Fibroblast of pulmonary artery (primary cell): ENCODE measurements at regions not wholly inside any gene's neighbourhood (a gene's known extent, or its start where the extent isn't known, plus 50 kb on each side); places are given as distances from the start of the nearest gene placed in this dataset.
"Not testable (repeated sequence)": the region's sequence is repeated elsewhere in the genome, so short reads cannot be mapped to it uniquely, and the experiment has no call there.

Experiments
- DNase-seq: peaks from one replicate; pipeline ENCODE4 v3.0.0-alpha.2; 2010; ENCODE audit warnings: low read depth
- H3K4me3 ChIP-seq: replicated peaks from 2 replicates; pipeline ENCODE4 v1.5.1; 2011; ENCODE audit warnings: low read depth, mild to moderate bottlenecking, control low read depth, low read length, moderate library complexity
- TF ChIP-seq, protein P1 (sequence below): IDR thresholded peaks from 2 replicates; pipeline ENCODE4 v1.5.1; 2011; ENCODE audit warnings: mild to moderate bottlenecking, control low read depth, low read length, inconsistent platforms; ENCODE audit errors: missing control alignments

DNA sequence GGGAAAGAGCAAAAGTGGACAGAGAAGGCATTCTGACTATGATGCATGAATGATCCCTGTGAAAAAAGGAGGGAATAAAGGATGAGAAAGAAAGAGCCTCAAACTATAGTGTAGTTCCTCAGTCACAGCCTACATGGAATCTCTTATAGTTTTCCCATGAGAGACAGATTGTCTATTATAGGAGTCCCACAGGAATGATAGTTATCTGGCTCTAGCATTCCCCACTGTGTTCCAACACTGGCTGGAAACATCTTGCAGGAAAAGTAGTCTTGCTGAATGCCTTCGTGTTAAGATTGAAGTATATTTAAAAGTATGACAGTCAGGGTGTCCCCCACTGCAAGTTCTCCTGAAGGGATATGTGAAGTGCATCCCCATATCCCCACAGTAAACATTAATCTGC is 641.5 kb upstream of the NECTIN3 start:
- TF ChIP-seq, protein P1, sequence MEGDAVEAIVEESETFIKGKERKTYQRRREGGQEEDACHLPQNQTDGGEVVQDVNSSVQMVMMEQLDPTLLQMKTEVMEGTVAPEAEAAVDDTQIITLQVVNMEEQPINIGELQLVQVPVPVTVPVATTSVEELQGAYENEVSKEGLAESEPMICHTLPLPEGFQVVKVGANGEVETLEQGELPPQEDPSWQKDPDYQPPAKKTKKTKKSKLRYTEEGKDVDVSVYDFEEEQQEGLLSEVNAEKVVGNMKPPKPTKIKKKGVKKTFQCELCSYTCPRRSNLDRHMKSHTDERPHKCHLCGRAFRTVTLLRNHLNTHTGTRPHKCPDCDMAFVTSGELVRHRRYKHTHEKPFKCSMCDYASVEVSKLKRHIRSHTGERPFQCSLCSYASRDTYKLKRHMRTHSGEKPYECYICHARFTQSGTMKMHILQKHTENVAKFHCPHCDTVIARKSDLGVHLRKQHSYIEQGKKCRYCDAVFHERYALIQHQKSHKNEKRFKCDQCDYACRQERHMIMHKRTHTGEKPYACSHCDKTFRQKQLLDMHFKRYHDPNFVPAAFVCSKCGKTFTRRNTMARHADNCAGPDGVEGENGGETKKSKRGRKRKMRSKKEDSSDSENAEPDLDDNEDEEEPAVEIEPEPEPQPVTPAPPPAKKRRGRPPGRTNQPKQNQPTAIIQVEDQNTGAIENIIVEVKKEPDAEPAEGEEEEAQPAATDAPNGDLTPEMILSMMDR: no peak
- DNase-seq: no peak
- H3K4me3 ChIP-seq: no peak overlapping the region

DNA sequence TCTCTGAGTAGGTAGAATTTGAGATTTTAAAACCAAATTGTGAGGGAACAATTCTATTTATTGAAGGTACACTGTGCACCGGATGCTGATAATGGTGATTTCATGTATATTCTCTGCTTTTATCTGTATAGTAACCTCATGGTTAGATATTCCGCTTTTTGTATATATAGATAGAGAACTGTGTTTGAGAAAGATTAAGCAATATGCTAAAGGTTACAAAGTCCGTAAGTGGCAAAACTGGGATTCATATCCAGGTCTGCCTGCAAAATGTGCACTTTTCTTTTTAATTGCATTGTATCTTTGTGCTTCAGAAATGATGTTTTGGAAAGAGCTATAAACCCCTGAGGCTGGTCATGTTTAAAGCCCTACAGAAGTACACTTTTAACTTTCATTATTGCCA is 635.4 kb upstream of the NECTIN3 start:
- H3K4me3 ChIP-seq: no peak overlapping the region
- TF ChIP-seq, protein P1: no peak

DNA sequence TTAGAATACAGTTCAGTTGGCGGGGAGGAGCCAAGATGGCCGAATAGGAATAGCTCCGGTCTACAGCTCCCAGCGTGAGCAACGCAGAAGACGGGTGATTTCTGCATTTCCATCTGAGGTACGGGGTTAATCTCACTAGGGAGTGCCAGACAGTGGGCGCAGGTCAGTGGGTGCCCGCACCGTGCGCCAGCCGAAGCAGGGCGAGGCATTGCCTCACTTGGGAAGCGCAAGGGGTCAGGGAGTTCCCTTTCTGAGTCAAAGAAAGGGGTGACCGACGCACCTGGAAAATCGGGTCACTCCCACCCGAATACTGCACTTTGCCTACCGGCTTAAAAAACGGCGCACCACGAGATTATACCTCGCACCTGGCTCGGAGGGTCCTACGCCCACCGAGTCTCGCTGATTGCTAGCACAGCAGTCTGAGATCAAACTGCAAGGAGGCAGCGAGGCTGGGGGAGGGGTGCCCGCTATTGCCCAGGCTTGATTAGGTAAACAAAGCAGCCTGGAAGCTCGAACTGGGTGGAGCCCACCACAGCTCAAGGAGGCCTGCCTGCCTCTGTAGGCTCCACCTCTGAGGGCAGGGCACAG is 631.5 kb upstream of the NECTIN3 start:
- not testable (repeated sequence) for H3K4me3 ChIP-seq, DNase-seq

More for the DNA sequence above, 635.4 kb upstream of the NECTIN3 start:
- no peak for DNase-seq

DNA sequence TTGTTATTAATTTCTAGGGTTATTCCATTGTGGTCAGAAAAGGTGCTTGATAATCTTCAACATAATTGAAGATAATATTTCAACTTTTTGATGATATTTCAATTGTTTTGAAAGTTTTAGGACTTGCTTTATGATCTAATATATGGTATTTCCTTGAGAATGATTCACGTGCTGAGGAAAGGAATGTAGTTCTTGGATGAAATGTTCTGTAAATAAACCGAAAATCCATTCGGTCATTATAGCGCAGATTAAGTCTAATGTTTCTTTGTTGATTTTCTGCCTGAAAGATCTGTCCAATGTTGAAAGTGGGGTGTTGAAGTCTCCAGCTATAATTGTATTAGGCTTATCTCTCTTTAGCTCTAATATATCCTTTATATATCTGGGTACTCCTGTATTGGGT is 617.5 kb upstream of the NECTIN3 start:
- TF ChIP-seq, protein P1: no peak
- no peak overlapping the region for H3K4me3 ChIP-seq
- no peak for DNase-seq

DNA sequence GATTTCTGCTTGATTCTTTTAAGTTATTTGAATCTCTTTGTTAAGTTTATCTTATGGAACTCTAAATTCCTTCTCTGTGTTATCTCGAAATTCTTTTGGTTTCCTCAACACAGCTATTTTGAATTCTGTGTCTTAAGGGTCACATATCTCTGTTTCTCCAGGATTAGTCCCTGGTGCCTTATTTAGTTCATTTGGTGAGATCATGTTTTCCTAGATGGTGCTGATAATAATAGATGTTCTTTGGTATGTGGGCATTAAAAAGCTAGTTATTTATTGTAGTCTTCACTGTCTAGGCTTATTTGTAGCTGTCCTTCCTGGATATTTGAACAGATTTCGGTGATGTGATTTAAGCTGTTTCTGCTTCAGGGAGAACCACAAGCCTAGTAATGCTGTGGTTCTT is 615.6 kb upstream of the NECTIN3 start:
- no peak overlapping the region for H3K4me3 ChIP-seq
- TF ChIP-seq, protein P1: no peak
- no peak for DNase-seq

DNA sequence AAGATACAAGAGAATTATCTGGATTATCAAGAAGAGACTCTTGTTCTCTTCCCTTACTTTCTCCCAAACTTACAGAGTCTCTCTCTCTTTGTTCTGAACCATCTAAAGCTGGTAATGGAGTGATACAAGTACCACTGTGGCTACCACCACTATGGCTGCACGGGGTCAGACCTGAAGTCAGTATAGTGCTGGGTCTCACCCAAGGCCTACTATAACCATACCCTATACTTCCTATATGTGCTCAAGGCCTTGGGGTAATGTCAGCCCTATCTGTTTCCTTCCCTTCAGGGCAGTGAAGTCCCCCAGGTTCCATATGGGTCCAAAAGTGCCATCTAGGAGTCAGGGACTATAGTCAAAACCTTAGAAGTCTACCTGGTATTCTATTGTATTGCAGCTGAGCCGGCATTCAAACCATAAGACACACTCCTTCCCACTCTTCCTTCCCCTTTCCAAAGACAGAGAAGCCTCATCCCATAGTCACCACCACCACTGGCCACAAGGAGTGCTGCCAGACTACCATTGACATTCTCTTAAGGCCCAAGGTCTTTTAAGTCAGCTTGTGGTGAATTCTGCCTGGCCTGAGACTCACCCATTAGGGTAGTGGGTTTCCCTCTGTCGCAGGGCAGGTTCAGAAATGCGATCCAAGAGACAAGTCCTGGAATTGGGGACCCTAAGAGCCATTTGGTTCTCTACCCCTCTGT is 615.0 kb upstream of the NECTIN3 start:
- H3K4me3 ChIP-seq: no peak overlapping the region
- no peak for DNase-seq
- TF ChIP-seq, protein P1: no peak

DNA sequence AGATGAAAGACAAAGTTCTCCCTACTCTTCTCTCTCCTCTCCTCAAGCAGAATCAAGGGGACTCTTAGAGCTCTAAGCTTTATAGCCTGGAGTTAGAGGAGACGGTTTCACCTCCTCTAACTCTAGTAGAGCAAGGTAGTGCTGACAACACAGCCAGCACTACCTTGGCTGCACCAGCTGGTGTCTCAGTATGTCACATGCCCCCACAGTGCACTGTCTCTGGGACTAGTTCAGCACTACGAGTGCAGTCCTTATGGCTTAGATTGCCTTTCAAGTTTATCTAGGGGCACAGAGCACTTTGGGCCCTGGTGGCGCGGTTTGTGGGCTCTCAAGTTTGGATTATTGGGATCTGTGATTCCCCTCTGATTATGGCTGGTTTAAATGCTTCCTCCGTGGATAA is 614.1 kb upstream of the NECTIN3 start:
- no peak overlapping the region for H3K4me3 ChIP-seq
- TF ChIP-seq, protein P1: no peak
- no peak for DNase-seq
